22Rv1 (cell line): ENCODE measurements at regions not wholly inside any gene's neighbourhood (a gene's known extent, or its start where the extent isn't known, plus 50 kb on each side); places are given as distances from the start of the nearest gene placed in this dataset.

ENCODE experiments used
- H3K27ac ChIP-seq: fragments of 450-650 bp; 2 replicates; pipeline ENCODE4 v1.5.1; 2017
- ZFX ChIP-seq: fragments of 450-650 bp; IDR thresholded peaks from 2 replicates; pipeline ENCODE4 v1.6.1; 2017; ENCODE audit warnings: antibody characterized with exemption, borderline replicate concordance
- TF ChIP-seq, protein P1 (sequence below): fragments of 450-650 bp; IDR thresholded peaks from 2 replicates; pipeline ENCODE4 v1.5.1; 2017; ENCODE audit warnings: mild to moderate bottlenecking

DNA sequence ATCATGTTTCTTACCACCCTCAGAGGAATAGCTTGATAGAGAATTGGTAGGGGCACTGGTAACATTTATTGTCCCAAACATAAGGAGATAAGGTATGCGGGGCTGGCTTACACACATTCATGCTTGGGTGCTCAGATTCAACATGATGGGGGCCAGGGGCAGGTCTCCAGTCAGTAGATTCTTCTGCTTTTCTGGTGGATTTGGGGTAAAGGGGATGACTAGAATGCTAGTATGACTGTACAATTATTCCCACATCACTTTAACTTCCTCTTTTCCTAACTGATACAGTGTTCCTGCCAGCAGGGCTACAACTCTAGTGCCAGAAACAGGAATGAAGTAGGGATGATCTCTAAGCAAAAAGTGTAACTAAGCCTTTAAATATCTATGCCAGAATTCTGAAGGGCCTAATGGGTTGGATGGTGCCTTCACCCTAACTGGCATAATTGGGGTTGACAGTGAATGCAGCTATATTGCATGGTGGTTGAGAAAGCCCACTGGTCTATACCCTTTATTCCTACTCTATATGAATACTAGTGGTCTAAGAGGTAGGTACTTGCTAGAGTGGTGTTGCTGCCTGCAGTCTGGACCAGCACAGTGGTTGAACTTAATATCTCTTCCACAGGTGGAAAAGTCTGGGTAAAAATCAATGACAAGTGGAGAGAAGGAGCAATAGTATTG is 117.4 kb downstream of the IL12A start:
- H3K27ac ChIP-seq, result peak overlapping the region; percentile 85; the same call in 1 of the 2 replicates
- TF ChIP-seq, protein P1, sequence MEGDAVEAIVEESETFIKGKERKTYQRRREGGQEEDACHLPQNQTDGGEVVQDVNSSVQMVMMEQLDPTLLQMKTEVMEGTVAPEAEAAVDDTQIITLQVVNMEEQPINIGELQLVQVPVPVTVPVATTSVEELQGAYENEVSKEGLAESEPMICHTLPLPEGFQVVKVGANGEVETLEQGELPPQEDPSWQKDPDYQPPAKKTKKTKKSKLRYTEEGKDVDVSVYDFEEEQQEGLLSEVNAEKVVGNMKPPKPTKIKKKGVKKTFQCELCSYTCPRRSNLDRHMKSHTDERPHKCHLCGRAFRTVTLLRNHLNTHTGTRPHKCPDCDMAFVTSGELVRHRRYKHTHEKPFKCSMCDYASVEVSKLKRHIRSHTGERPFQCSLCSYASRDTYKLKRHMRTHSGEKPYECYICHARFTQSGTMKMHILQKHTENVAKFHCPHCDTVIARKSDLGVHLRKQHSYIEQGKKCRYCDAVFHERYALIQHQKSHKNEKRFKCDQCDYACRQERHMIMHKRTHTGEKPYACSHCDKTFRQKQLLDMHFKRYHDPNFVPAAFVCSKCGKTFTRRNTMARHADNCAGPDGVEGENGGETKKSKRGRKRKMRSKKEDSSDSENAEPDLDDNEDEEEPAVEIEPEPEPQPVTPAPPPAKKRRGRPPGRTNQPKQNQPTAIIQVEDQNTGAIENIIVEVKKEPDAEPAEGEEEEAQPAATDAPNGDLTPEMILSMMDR, result no peak

DNA sequence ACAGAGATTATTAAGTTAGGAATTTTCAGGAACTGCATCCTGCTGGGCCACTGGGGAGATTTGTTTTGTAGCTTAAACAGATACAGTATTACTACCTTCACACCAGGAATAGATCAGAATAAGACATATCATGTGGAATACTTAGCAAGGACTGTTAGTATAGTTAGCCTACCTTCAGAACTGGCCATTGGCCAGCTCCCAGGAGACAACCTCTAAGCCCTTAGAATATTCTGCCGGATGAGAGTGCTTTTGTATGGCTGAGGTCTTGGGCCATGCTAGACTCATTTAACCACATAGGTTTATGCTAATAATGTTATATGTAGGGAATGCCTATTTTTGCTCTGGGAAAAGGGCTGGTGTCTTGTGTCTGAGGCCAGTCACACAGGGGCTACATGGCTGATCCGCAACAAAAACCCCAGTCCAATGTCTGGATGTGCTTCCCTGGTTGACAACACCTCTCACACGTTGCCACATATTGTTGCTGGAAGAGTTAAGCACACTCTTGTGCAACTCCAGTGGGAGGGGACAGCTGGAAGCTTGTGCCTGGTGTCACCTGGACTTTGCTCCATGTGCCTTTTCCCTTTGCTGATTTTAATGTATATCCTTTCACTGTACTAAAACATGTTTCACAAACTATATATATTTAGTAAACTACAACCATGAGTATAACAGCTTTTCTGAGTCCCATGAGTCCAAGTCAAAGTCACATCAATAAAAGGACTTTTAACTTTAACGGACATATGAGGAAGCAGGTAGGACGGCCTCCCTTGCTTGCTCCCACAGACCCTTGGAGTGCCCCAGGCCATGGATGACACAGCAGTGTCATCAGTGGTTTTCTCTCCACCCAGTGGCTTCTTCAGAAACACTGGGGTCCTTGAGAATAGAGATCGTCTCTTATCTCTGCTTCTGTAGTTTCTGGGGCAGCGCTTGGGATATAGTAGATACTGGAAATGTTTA is 118.0 kb upstream of the C3orf80 start:
- peak overlapping the region; percentile 85 for H3K27ac ChIP-seq
- TF ChIP-seq ZFX, result no peak
- TF ChIP-seq, protein P1, result no peak

DNA sequence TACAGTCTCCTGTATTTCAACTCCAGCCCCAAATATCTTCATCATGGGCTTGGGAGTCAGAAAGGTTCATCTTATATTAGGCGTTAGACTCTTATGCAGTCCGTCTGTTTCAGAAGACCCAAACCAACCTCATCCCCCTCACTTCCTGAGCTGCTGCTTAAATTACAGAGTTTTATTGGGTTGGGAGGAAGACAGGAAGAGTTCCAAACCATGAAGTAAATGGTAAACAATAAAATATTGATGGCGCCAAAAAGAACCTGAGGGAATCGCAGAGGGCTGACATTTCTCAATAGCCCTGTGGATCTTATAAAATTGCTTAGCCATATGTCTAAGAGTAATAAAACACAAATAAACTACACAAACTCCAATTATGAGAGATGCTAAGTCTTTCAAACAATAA is 116.9 kb upstream of the C3orf80 start:
- TF ChIP-seq, protein P1, result no peak
- no peak for TF ChIP-seq ZFX
- H3K27ac ChIP-seq, result peak overlapping the region; percentile 85

DNA sequence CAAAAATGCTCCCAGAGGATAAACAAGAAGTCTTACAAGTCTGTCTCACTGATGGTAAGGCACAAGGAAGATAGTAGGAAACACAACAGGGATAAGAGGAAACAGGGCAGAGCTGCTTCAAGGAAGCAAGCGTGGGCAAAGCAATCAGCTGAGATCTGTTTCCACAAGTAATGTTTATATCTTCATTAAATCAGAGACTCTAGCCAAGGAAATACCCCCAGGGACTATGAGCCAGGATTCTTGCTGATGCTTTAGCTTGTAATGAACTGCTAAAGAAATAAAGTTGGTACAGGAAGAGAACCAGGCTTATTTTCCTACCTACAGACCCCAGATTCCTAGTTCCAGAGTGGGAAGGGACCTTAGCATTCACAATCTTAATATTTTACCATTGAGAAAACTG is 112.7 kb upstream of the C3orf80 start:
- H3K27ac ChIP-seq, result no peak overlapping the region
- TF ChIP-seq, protein P1, result no peak

DNA sequence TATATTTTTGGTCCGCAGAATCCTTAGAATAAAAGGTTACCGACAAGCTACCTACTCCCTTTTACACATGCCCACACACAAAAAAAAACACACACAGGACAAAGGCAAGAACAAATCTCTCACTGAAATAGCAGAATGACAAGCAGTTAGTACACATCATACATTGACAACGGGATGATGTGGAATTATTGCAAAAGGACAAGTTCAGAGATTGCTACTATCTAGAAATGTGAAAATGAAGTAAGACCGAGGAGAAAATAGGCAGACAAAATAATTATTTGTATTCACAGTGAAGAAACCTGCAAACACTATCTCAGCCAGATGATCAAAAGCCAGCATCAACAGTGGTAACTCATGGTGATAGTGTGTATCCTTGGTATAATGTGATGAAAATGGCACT is 112.2 kb upstream of the C3orf80 start:
- TF ChIP-seq, protein P1, result no peak
- no peak for TF ChIP-seq ZFX
- H3K27ac ChIP-seq, result no peak overlapping the region

DNA sequence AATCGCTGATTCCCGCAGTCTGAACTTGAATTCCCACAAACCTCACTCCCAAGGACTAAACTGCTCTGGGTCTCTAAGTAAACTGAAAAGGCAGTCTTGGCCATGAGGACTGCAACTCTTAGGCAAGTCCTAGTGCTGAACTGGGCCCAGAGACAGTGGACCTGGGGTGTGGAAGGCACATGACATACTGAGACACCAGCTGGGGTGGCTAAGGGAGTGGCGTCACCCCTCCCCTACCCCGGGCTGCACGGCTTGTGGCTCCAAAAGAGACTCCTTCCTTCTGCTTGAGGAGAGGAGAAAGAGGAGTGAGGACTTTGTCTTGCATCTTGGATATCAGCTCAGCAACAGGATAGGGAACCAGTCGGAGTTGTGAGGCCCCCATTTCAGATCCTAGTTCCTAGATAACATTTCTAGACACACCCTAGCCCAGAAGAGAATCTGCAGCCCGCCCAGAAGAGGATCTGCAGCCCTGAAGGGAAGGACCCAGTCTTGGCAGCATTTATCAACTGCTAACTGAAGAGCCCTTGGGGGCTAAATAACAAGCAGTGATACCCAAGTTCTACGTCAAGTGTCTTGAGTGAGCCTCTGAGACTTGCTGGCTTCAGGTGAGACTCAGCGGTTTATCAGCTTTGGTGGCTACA is 110.7 kb upstream of the C3orf80 start:
- H3K27ac ChIP-seq, result no peak overlapping the region
- TF ChIP-seq, protein P1, result no peak
- no peak for TF ChIP-seq ZFX
